ENCODE measurements at regions not wholly inside any gene's neighbourhood (a gene's known extent, or its start where the extent isn't known, plus 50 kb on each side); places are given as distances from the start of the nearest gene placed in this dataset.
"Not testable (repeated sequence)": the region's sequence is repeated elsewhere in the genome, so short reads cannot be mapped to it uniquely, and the experiment has no call there.

DNA sequence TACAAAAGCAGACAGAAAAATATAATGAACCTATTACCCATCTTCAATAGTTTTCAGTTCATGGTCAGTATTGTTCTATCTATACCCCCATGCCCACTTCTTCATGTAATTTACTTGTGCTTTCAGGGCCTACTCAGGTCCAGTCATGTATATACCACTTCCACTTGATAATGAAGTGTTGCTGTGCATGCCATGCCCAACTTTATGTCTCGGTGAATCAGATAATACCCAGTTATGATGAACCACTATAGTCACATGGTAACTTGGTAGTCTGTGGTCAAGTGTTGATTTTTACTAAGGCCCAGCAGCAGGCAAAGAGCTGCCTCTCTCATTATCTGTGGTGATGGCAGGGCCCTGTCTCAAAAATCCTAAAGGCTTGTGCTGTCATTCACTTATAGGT is 70.7 kb upstream of the IL33 start:
- no peak overlapping the region for H3K4me3 ChIP-seq (ENCODE audit: control insufficient read depth in 2 of 3, extremely low read depth in 1 of 3, insufficient read depth in 2 of 3, low read depth in 1 of 3, low read length in 3 of 3)
- H4K20me1 ChIP-seq (ENCODE audit: control insufficient read depth, extremely low read depth, insufficient read depth, low read length): no peaks in the 10 kb centered on the region
- no peak overlapping the region for H3K27ac ChIP-seq (ENCODE audit: control insufficient read depth, insufficient read depth, low read length)
- H3K9ac ChIP-seq (ENCODE audit: control insufficient read depth, extremely low read depth, insufficient read depth, low read length): no peak overlapping the region
- H3K27me3 ChIP-seq (ENCODE audit: control insufficient read depth, extremely low read depth, insufficient read depth, low read length): no peaks in the 10 kb centered on the region
- no peak for FAIRE-seq
- no peak overlapping the region for H3K4me2 ChIP-seq (ENCODE audit: control insufficient read depth, extremely low read depth, insufficient read depth, low read depth, low read length)
- H2AFZ ChIP-seq (ENCODE audit: control insufficient read depth, low read length): no peak overlapping the region
- no peaks in the 10 kb centered on the region for H3K79me2 ChIP-seq (ENCODE audit: control insufficient read depth, insufficient read depth, low read length)
- H3K9me1 ChIP-seq (ENCODE audit: control insufficient read depth, extremely low read depth, insufficient read depth, low read length): no peaks in the 10 kb centered on the region
- no peaks in the 10 kb centered on the region for H3K9me3 ChIP-seq (ENCODE audit: control insufficient read depth, low read depth, low read length)
- H3K4me1 ChIP-seq (ENCODE audit: control insufficient read depth, extremely low read depth, insufficient read depth, low read length): no peaks in the 10 kb centered on the region
- dilution Hi-C loops (cut with MboI; ENCODE audit: extremely low pct_ligation_motif_present, low sequenced_read_pairs): no loop called here
- no peaks in the 10 kb centered on the region for H3K36me3 ChIP-seq (ENCODE audit: control insufficient read depth in 2 of 2, extremely low read depth in 1 of 2, insufficient read depth in 2 of 2, low read length in 2 of 2)
- DNase-seq (ENCODE audit: low read depth, low spot score): no peak
- TF ChIP-seq, protein P1, sequence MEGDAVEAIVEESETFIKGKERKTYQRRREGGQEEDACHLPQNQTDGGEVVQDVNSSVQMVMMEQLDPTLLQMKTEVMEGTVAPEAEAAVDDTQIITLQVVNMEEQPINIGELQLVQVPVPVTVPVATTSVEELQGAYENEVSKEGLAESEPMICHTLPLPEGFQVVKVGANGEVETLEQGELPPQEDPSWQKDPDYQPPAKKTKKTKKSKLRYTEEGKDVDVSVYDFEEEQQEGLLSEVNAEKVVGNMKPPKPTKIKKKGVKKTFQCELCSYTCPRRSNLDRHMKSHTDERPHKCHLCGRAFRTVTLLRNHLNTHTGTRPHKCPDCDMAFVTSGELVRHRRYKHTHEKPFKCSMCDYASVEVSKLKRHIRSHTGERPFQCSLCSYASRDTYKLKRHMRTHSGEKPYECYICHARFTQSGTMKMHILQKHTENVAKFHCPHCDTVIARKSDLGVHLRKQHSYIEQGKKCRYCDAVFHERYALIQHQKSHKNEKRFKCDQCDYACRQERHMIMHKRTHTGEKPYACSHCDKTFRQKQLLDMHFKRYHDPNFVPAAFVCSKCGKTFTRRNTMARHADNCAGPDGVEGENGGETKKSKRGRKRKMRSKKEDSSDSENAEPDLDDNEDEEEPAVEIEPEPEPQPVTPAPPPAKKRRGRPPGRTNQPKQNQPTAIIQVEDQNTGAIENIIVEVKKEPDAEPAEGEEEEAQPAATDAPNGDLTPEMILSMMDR (optimal IDR thresholded peaks at IDR 0.05 in 1 of 3, IDR thresholded peaks at IDR 0.05 in 1 of 3, conservative IDR thresholded peaks at IDR 0.05 in 1 of 3; ENCODE audit: extremely low read depth in 1 of 3, insufficient read depth in 2 of 3, low read length in 3 of 3): no peak
- TF ChIP-seq EZH2 (IDR thresholded peaks at IDR 0.05; ENCODE audit: low read length): no peak

- FAIRE-seq (no peak), DNase-seq (ENCODE audit: low read depth, low spot score) (no peak)
- Histone ChIP-seq H3K9me3 (ENCODE audit: control insufficient read depth, low read depth, low read length) (no peaks in the 10 kb centered on the region), H3K27me3 (ENCODE audit: control insufficient read depth, extremely low read depth, insufficient read depth, low read length) (no peaks in the 10 kb centered on the region), H3K4me2 (ENCODE audit: control insufficient read depth, extremely low read depth, insufficient read depth, low read depth, low read length) (no peak overlapping the region), H4K20me1 (ENCODE audit: control insufficient read depth, extremely low read depth, insufficient read depth, low read length) (no peaks in the 10 kb centered on the region), H3K36me3 (ENCODE audit: control insufficient read depth in 2 of 2, extremely low read depth in 1 of 2, insufficient read depth in 2 of 2, low read length in 2 of 2) (no peaks in the 10 kb centered on the region), H3K9ac (ENCODE audit: control insufficient read depth, extremely low read depth, insufficient read depth, low read length) (no peak overlapping the region), H3K27ac (ENCODE audit: control insufficient read depth, insufficient read depth, low read length) (no peak overlapping the region), H2AFZ (ENCODE audit: control insufficient read depth, low read length) (no peak overlapping the region), H3K4me1 (ENCODE audit: control insufficient read depth, extremely low read depth, insufficient read depth, low read length) (no peaks in the 10 kb centered on the region), H3K9me1 (ENCODE audit: control insufficient read depth, extremely low read depth, insufficient read depth, low read length) (no peaks in the 10 kb centered on the region), H3K79me2 (ENCODE audit: control insufficient read depth, insufficient read depth, low read length) (no peaks in the 10 kb centered on the region), H3K4me3 (ENCODE audit: control insufficient read depth in 2 of 3, extremely low read depth in 1 of 3, insufficient read depth in 2 of 3, low read depth in 1 of 3, low read length in 3 of 3) (no peak overlapping the region)
- no peak for TF ChIP-seq EZH2 (IDR thresholded peaks at IDR 0.05; ENCODE audit: low read length)
- TF ChIP-seq, protein P1 (optimal IDR thresholded peaks at IDR 0.05 in 1 of 3, IDR thresholded peaks at IDR 0.05 in 1 of 3, conservative IDR thresholded peaks at IDR 0.05 in 1 of 3; ENCODE audit: extremely low read depth in 1 of 3, insufficient read depth in 2 of 3, low read length in 3 of 3): no peak
- dilution Hi-C loops (cut with MboI; ENCODE audit: extremely low pct_ligation_motif_present, low sequenced_read_pairs): no loop called here
Measured at GRCh38 chr9:6142799-6143454, 72.7 kb upstream of the IL33 start.

DNA sequence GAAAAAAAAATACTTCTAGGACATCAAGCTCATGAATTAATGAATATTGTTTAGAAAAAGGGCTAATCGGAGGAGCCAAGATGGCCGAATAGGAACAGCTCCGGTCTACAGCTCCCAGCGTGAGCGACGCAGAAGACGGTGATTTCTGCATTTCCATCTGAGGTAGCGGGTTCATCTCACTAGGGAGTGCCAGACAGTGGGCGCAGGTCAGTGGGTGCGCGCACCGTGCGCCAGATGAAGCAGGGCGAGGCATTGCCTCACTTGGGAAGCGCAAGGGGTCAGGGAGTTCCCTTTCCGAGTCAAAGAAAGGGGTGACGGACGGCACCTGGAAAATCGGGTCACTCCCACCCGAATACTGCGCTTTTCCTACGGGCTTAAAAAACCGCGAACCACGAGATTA is 79.8 kb upstream of the IL33 start:
- H3K9me3 ChIP-seq (ENCODE audit: control insufficient read depth, low read depth, low read length); H3K4me3 ChIP-seq (ENCODE audit: control insufficient read depth in 2 of 3, extremely low read depth in 1 of 3, insufficient read depth in 2 of 3, low read depth in 1 of 3, low read length in 3 of 3); DNase-seq (ENCODE audit: low read depth, low spot score); H3K4me2 ChIP-seq (ENCODE audit: control insufficient read depth, extremely low read depth, insufficient read depth, low read depth, low read length); H3K9me1 ChIP-seq (ENCODE audit: control insufficient read depth, extremely low read depth, insufficient read depth, low read length); FAIRE-seq; H3K27ac ChIP-seq (ENCODE audit: control insufficient read depth, insufficient read depth, low read length); H4K20me1 ChIP-seq (ENCODE audit: control insufficient read depth, extremely low read depth, insufficient read depth, low read length); H3K27me3 ChIP-seq (ENCODE audit: control insufficient read depth, extremely low read depth, insufficient read depth, low read length); H3K36me3 ChIP-seq (ENCODE audit: control insufficient read depth in 2 of 2, extremely low read depth in 1 of 2, insufficient read depth in 2 of 2, low read length in 2 of 2); dilution Hi-C loops (cut with MboI; ENCODE audit: extremely low pct_ligation_motif_present, low sequenced_read_pairs); H2AFZ ChIP-seq (ENCODE audit: control insufficient read depth, low read length); H3K79me2 ChIP-seq (ENCODE audit: control insufficient read depth, insufficient read depth, low read length); H3K9ac ChIP-seq (ENCODE audit: control insufficient read depth, extremely low read depth, insufficient read depth, low read length): not testable (repeated sequence)
- H3K4me1 ChIP-seq (ENCODE audit: control insufficient read depth, extremely low read depth, insufficient read depth, low read length): peaks cover 23% of the 10 kb centered on the region
